Fibroblast of gingiva (primary cell): ENCODE measurements at regions not wholly inside any gene's neighbourhood (a gene's known extent, or its start where the extent isn't known, plus 50 kb on each side); places are given as distances from the start of the nearest gene placed in this dataset.
"Not testable (repeated sequence)": the region's sequence is repeated elsewhere in the genome, so short reads cannot be mapped to it uniquely, and the experiment has no call there.

Experiments
- DNase-seq: peaks from one replicate; pipeline ENCODE4 v3.0.0-alpha.2; 2011; ENCODE audit warnings: low read depth

GRCh38 chr5:125691738-125692530 is 731.3 kb upstream of the GRAMD2B start:
- DNase-seq = not testable (repeated sequence)

- DNase-seq = peak; percentile 67
Observed at GRCh38 chr5:125695996-125696655, 727.1 kb upstream of the GRAMD2B start.

GRCh38 chr5:125696762-125697161 is 726.4 kb upstream of the GRAMD2B start:
- DNase-seq = peak; percentile 88

- no peak for DNase-seq
Observed at GRCh38 chr5:125698420-125698819, 724.8 kb upstream of the GRAMD2B start.

GRCh38 chr5:125699860-125700259 is 723.3 kb upstream of the GRAMD2B start:
- DNase-seq = no peak

GRCh38 chr5:125700380-125700861 is 722.8 kb upstream of the GRAMD2B start:
- DNase-seq = no peak

- no peak for DNase-seq
Observed at GRCh38 chr5:125703616-125704015, 719.6 kb upstream of the GRAMD2B start.

- DNase-seq = no peak
Observed at GRCh38 chr5:125704888-125705287, 718.3 kb upstream of the GRAMD2B start.

- no peak for DNase-seq
Observed at GRCh38 chr5:125708583-125708982, 714.6 kb upstream of the GRAMD2B start.

GRCh38 chr5:125710745-125711144 is 712.5 kb upstream of the GRAMD2B start:
- DNase-seq = no peak

- no peak for DNase-seq
Observed at GRCh38 chr5:125712397-125712796, 710.8 kb upstream of the GRAMD2B start.

GRCh38 chr5:125713109-125713805 is 710.0 kb upstream of the GRAMD2B start:
- DNase-seq = no peak

- no peak for DNase-seq
Observed at GRCh38 chr5:125715216-125715615, 708.0 kb upstream of the GRAMD2B start.

- peak; percentile 18 for DNase-seq
Observed at GRCh38 chr5:125717209-125717608, 706.0 kb upstream of the GRAMD2B start.

GRCh38 chr5:125719681-125720347 is 703.4 kb upstream of the GRAMD2B start:
- DNase-seq = no peak

GRCh38 chr5:125720348-125720685 is 702.9 kb upstream of the GRAMD2B start:
- no peak for DNase-seq

- no peak for DNase-seq
Observed at GRCh38 chr5:125720721-125721120, 702.5 kb upstream of the GRAMD2B start.

GRCh38 chr5:125722550-125722949 is 700.7 kb upstream of the GRAMD2B start:
- no peak for DNase-seq

GRCh38 chr5:125725691-125726090 is 697.5 kb upstream of the GRAMD2B start:
- no peak for DNase-seq

- DNase-seq = no peak
Observed at GRCh38 chr5:125743939-125744338, 679.3 kb upstream of the GRAMD2B start.

- no peak for DNase-seq
Observed at GRCh38 chr5:125746917-125747316, 676.3 kb upstream of the GRAMD2B start.

GRCh38 chr5:125750147-125750860 is 672.9 kb upstream of the GRAMD2B start:
- DNase-seq = no peak
